Activated gamma-delta T cell treated with anti-CD3 and anti-CD28 coated beads, Interleukin-2, amount 50 U/mL, for 16 hours (primary cell): ENCODE measurements at regions not wholly inside any gene's neighbourhood (a gene's known extent, or its start where the extent isn't known, plus 50 kb on each side); places are given as distances from the start of the nearest gene placed in this dataset.
"Not testable (repeated sequence)": the region's sequence is repeated elsewhere in the genome, so short reads cannot be mapped to it uniquely, and the experiment has no call there.

ENCODE experiments used
- DNase-seq: peaks from one replicate; pipeline ENCODE4 v3.0.0-alpha.2; 2020; ENCODE audit warnings: low read depth

GRCh38 chr9:106109706-106110105 is 415.4 kb downstream of the TMEM38B start:
- not testable (repeated sequence) for DNase-seq

- no peak for DNase-seq
These were observed 416.1 kb downstream of the TMEM38B start for GRCh38 chr9:106110483-106110882.

GRCh38 chr9:106111039-106111730 is 416.8 kb downstream of the TMEM38B start:
- DNase-seq: no peak

GRCh38 chr9:106112935-106113334 is 418.6 kb downstream of the TMEM38B start:
- no peak for DNase-seq

DNA sequence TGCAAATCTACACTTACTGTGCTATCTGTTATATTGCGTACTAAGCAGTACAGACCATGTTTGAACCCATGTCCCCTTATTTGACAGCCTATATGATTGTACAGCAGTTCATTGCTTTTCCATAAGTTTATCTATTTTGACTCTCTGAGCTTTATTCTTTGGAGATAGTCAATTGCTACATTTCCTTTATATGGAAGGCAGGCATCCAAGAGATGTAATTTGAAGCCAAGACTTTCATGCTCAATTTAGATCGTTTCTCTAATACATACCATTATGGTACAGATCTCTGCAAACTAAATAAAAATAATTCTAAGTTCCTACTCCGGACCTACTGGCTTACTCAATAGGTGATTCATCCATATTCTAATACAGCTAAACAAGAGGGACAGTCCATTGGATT is 424.8 kb downstream of the TMEM38B start:
- no peak for DNase-seq

DNA sequence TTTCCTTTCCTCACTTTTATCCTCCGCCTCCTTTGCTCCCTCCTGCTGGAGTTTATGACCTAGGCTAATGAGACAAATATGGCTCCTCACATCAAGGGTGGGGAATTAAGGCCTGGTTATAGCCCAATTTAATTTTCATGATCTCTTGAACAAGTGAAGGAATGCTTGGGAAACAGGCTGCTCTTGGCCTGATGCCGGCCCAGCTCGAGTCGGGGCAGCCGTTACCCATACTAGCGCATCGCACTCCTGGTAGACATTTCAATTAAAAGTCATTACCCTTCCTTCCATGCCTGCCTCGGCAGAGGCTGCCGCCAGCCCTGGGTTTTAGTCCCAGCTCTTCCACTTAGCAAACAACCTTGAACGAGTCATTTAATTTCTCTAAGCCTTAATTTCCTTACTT is 425.7 kb downstream of the TMEM38B start:
- no peak for DNase-seq

GRCh38 chr9:106127776-106128175 is 433.4 kb downstream of the TMEM38B start:
- DNase-seq: no peak

DNA sequence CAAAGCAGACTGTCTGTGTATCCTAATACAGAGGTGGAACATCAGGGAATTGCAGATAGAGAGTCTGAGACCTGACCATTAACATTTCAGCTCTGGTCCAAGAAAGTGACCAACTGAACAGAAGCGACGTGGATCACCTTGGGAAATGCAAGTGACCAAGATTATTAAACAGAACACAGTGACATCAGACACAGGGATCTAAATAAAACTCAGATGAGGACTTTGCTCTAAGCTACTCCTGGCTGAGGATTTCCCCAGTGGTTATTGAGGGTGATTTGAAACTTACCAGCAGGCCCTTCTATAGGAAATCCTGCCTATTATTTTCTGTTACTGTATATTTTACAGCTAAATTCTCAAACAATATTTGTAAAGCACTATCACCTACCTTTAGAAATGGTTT is 436.0 kb downstream of the TMEM38B start:
- DNase-seq: no peak

GRCh38 chr9:106143781-106144180 is 449.4 kb downstream of the TMEM38B start:
- DNase-seq: no peak

GRCh38 chr9:106146066-106146840 is 451.9 kb downstream of the TMEM38B start:
- no peak for DNase-seq

DNA sequence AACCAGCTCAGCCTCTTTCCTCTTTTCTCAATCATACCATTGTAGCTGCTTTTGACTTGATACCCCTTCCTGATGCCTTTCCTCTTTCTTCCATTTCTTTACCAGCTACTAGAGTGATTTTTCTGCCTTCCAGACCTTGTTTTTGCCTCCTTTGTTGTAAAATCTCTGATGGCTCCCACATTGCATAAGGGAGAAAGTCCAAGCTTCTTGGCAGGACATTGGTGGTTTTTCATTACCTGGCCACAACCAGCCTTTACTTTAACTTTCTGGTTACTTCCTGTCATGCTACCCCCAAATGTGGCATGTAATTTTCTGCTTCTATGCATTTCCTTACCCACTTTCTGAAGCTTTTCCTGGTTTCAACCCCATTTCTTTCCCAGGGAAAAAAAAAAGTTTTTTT is 452.5 kb downstream of the TMEM38B start:
- DNase-seq: no peak

DNA sequence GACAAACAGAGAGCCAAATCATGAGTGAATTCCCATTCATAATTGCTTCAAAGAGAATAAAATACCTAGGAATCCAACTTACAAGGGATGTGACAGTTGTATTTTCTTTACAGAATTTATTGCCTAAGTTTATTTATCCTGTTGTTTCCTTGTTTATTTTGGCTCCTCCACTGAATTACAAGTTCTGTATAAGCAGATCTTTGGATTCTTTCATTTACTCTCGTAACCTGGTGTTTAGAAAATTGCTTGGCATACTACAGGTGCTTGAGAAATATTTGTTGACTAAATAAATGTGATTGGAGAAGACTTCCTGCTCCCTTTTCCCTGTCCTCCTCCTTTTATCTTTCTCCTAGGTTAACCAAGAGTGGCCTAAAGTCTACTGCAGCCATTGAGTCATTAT is 455.6 kb downstream of the TMEM38B start:
- DNase-seq: no peak

DNA sequence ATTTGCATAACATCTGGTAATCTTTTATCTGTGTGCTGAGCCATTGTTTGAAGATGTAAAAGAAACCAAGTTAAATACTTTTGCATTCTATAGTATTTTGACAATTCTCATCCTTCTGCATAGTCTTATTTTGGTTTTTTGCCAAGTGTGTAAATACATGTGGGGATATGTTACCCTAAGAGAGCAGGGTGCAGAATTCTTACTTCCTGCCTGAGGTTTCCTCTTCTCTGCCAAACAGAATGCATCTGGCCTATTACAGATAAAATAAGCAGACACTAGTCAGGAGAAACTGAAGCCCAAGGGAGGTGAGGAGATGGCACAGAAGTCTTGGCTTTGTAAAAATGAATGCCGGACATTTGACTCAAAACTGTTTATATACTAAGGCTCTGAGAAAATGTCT is 462.1 kb downstream of the TMEM38B start:
- no peak for DNase-seq

- DNase-seq: no peak
These were observed 477.9 kb downstream of the TMEM38B start for GRCh38 chr9:106172265-106172664.

- DNase-seq: no peak
These were observed 480.0 kb downstream of the TMEM38B start for GRCh38 chr9:106174346-106174745.

GRCh38 chr9:106177216-106177615 is 482.9 kb downstream of the TMEM38B start:
- DNase-seq: no peak

DNA sequence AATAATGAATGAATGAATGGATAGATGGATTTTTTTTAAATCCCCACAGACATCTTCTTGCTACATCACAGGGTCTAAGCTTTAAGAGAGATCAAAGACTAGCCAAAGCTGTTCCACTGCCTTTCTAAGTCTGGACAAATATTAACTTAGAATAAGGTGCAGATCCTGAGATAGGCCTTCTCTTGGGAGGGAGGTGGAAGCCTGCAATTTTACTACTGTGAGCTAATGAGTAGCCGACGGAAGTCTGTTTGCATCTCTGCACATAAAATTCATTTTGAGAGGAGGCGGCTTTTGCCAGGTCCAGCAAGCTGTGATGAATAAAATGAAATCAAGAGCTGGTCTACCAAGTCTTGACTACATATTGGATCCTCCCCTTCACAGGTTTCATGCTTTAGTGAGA is 484.9 kb downstream of the TMEM38B start:
- DNase-seq: no peak

- DNase-seq: not testable (repeated sequence)
These were observed 509.6 kb downstream of the TMEM38B start for GRCh38 chr9:106203815-106204516.

GRCh38 chr9:106207298-106207697 is 513.0 kb downstream of the TMEM38B start:
- no peak for DNase-seq

GRCh38 chr9:106218427-106218826 is 524.1 kb downstream of the TMEM38B start:
- no peak for DNase-seq

DNA sequence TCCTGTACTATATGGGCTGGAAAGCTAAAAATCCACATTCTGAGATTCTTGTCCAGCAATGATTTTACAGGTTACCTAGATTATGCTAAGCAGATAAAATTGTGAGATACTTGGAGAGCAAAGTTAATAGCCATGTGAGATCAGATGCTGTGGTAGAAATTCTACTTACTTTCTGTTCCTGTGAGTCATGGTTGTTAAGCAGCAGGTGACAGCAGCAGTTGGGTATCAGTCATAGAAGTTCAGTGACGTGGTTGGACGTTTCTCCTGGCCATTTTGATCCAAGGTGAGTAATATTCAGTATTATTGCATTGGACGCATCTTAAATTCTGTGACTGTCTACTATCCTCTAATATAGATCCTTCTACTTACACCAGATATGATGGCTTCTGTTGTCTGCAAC is 524.5 kb downstream of the TMEM38B start:
- DNase-seq: no peak

DNA sequence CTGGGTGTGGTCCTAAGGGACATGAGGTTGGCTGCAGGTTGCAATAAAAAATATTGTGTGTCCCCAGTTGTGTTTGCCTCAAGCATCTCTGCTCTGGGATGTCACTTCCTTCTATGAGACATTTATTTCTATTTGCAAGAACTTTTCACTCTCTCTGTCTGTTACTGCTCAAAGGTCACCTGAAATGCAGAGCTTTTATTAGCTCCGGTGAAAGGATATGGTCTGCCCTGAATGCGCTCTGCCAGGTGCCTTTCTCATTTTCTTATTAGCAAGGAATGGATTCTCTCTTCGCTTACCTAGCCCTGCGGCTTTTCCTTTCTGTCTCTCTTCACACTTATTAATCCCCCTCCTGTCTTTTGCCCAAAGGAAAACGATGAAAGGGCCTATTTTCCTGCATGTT is 526.1 kb downstream of the TMEM38B start:
- no peak for DNase-seq

DNA sequence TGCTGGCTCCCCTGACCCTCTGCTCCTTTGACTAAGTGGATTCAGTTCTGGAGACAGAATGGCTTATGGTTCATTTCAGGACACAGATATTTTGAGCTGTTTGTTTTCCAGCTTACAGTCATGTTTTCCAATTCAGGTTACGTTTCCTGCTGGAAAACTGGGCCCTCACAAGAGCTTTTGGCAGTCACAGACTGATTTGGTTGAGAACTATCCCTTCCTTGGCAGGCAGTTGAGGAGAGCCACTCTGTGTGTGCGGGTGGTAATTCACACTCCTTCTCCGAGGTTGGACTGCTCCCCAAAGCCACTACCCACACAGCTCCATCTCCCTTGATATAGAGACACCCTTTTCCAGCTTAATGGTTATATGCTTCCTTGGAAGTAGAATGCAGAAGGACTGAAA is 534.5 kb downstream of the TMEM38B start:
- no peak for DNase-seq
